ENCODE measurements at regions not wholly inside any gene's neighbourhood (a gene's known extent, or its start where the extent isn't known, plus 50 kb on each side); places are given as distances from the start of the nearest gene placed in this dataset.

DNA sequence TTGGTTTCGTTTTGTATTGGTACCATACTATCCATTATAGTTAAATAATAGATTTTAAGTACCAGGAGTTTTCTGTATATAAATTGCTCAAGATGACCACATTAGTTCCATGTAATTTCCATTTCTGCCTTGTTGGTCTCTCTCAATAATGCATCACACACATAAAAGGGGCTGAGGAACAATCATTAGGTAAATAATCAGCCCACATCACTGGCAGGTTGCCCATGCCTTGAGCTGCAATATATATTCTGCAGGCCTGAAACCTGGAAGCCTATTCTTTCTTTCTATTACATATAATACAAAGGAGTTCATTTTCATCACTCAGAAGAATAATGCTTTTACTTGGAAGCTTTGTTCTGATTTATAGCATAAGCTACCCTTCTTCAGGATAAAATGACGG is 616.1 kb upstream of the PKDCC start:
- TF ChIP-seq TAF1 (IDR thresholded peaks at IDR 0.05; ENCODE audit: low read depth, low read length): no peak
- TF ChIP-seq SPI1 (IDR thresholded peaks at IDR 0.05; ENCODE audit: low read depth, low read length): no peak
- TF ChIP-seq POLR2A (IDR thresholded peaks at IDR 0.05; ENCODE audit: low read depth, low read length): no peak
- no peak for TF ChIP-seq PAX5 (IDR thresholded peaks at IDR 0.05; ENCODE audit: insufficient read depth, low read length, severe bottlenecking)
- TF ChIP-seq POU2F2 (IDR thresholded peaks at IDR 0.05; ENCODE audit: low read depth, low read length): no peak
- no peak for TF ChIP-seq POLR2AphosphoS5 (IDR thresholded peaks at IDR 0.05; ENCODE audit: low read depth, low read length)
- no peak for DNase-seq (ENCODE audit: insufficient read length, low spot score)
- FAIRE-seq: no peak

GRCh38 chr2:41432459-41432858 is 615.4 kb upstream of the PKDCC start:
- TF ChIP-seq POU2F2 (IDR thresholded peaks at IDR 0.05; ENCODE audit: low read depth, low read length): no peak
- no peak for TF ChIP-seq POLR2A (IDR thresholded peaks at IDR 0.05; ENCODE audit: low read depth, low read length)
- no peak for TF ChIP-seq PAX5 (IDR thresholded peaks at IDR 0.05; ENCODE audit: insufficient read depth, low read length, severe bottlenecking)
- no peak for TF ChIP-seq SPI1 (IDR thresholded peaks at IDR 0.05; ENCODE audit: low read depth, low read length)
- FAIRE-seq (no peak), DNase-seq (ENCODE audit: insufficient read length, low spot score) (no peak)

GRCh38 chr2:41434991-41435390 is 612.8 kb upstream of the PKDCC start:
- DNase-seq (ENCODE audit: insufficient read length, low spot score): no peak
- no peak for FAIRE-seq
- TF ChIP-seq POLR2AphosphoS5 (IDR thresholded peaks at IDR 0.05; ENCODE audit: low read depth, low read length) (no peak), TAF1 (IDR thresholded peaks at IDR 0.05; ENCODE audit: low read depth, low read length) (no peak), SPI1 (IDR thresholded peaks at IDR 0.05; ENCODE audit: low read depth, low read length) (no peak), POU2F2 (IDR thresholded peaks at IDR 0.05; ENCODE audit: low read depth, low read length) (no peak), POLR2A (IDR thresholded peaks at IDR 0.05; ENCODE audit: low read depth, low read length) (no peak)

GRCh38 chr2:41441958-41442357 is 605.9 kb upstream of the PKDCC start:
- FAIRE-seq: no peak
- no peak for DNase-seq (ENCODE audit: insufficient read length, low spot score)

GRCh38 chr2:41445865-41446264 is 602.0 kb upstream of the PKDCC start:
- no peak for TF ChIP-seq TAF1 (IDR thresholded peaks at IDR 0.05; ENCODE audit: low read depth, low read length)
- DNase-seq (ENCODE audit: insufficient read length, low spot score) (no peak), FAIRE-seq (no peak)

More at GRCh38 chr2:41441958-41442357, 605.9 kb upstream of the PKDCC start:
- no peak for TF ChIP-seq POLR2A (IDR thresholded peaks at IDR 0.05; ENCODE audit: low read depth, low read length)
- TF ChIP-seq POU2F2 (IDR thresholded peaks at IDR 0.05; ENCODE audit: low read depth, low read length): no peak
- no peak for TF ChIP-seq TAF1 (IDR thresholded peaks at IDR 0.05; ENCODE audit: low read depth, low read length)
- no peak for TF ChIP-seq PAX5 (IDR thresholded peaks at IDR 0.05; ENCODE audit: insufficient read depth, low read length, severe bottlenecking)
- no peak for TF ChIP-seq SPI1 (IDR thresholded peaks at IDR 0.05; ENCODE audit: low read depth, low read length)
- no peak for TF ChIP-seq POLR2AphosphoS5 (IDR thresholded peaks at IDR 0.05; ENCODE audit: low read depth, low read length)

DNA sequence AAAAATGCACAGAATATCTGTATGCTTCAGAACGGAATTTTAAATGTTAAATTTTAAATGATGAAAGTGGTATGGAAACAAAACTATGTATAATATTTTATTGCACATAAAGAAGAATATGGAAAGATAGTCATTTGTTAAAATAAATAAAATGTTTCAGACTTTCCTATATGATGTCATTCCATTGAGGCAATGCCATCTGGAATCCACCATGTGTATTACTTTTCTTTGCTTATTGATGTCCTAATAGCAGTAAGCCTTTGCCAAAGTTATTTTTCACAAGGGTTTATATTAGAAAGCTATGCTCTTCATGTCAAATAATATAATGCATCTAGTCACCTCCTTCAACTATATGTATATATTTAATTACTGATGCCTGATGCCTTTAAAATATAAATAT is 601.6 kb upstream of the PKDCC start:
- FAIRE-seq: no peak
- no peak for TF ChIP-seq POU2F2 (IDR thresholded peaks at IDR 0.05; ENCODE audit: low read depth, low read length)
- TF ChIP-seq POLR2A (IDR thresholded peaks at IDR 0.05; ENCODE audit: low read depth, low read length): no peak
- TF ChIP-seq SPI1 (IDR thresholded peaks at IDR 0.05; ENCODE audit: low read depth, low read length): no peak
- TF ChIP-seq PAX5 (IDR thresholded peaks at IDR 0.05; ENCODE audit: insufficient read depth, low read length, severe bottlenecking): no peak
- TF ChIP-seq TAF1 (IDR thresholded peaks at IDR 0.05; ENCODE audit: low read depth, low read length): no peak
- TF ChIP-seq POLR2AphosphoS5 (IDR thresholded peaks at IDR 0.05; ENCODE audit: low read depth, low read length): no peak
- DNase-seq (ENCODE audit: insufficient read length, low spot score): no peak

DNA sequence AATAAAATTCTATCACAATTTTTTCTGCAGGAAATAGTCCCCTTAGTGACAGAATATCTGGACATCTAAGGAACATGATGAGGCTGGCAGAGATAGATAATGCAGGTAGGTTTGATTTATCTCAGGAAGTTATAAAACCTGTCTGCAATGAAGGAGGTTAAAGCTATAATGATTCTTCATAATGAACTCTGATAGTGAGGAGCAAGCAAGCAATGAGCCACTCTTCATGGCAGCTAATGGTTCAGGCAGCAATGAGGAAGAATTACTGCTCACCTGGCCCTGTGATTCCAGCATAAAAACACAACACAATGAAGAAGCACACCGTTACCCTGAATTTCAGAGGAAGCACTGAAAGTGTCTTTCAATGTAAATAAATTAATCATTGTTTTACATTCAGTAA is 599.6 kb upstream of the PKDCC start:
- no peak for FAIRE-seq
- no peak for DNase-seq (ENCODE audit: insufficient read length, low spot score)
- TF ChIP-seq SPI1 (IDR thresholded peaks at IDR 0.05; ENCODE audit: low read depth, low read length): no peak
- no peak for TF ChIP-seq POLR2A (IDR thresholded peaks at IDR 0.05; ENCODE audit: low read depth, low read length)
- TF ChIP-seq TAF1 (IDR thresholded peaks at IDR 0.05; ENCODE audit: low read depth, low read length): no peak
- TF ChIP-seq POLR2AphosphoS5 (IDR thresholded peaks at IDR 0.05; ENCODE audit: low read depth, low read length): no peak
- no peak for TF ChIP-seq PAX5 (IDR thresholded peaks at IDR 0.05; ENCODE audit: insufficient read depth, low read length, severe bottlenecking)
- TF ChIP-seq POU2F2 (IDR thresholded peaks at IDR 0.05; ENCODE audit: low read depth, low read length): no peak

GRCh38 chr2:41457026-41457425 is 590.8 kb upstream of the PKDCC start:
- FAIRE-seq (no peak), DNase-seq (ENCODE audit: insufficient read length, low spot score) (no peak)
- TF ChIP-seq POLR2A (IDR thresholded peaks at IDR 0.05; ENCODE audit: low read depth, low read length): no peak
- no peak for TF ChIP-seq SPI1 (IDR thresholded peaks at IDR 0.05; ENCODE audit: low read depth, low read length)
- no peak for TF ChIP-seq PAX5 (IDR thresholded peaks at IDR 0.05; ENCODE audit: insufficient read depth, low read length, severe bottlenecking)
- TF ChIP-seq TAF1 (IDR thresholded peaks at IDR 0.05; ENCODE audit: low read depth, low read length): no peak
- TF ChIP-seq POLR2AphosphoS5 (IDR thresholded peaks at IDR 0.05; ENCODE audit: low read depth, low read length): no peak
- TF ChIP-seq POU2F2 (IDR thresholded peaks at IDR 0.05; ENCODE audit: low read depth, low read length): no peak

GRCh38 chr2:41460661-41461060 is 587.2 kb upstream of the PKDCC start:
- FAIRE-seq (no peak), DNase-seq (ENCODE audit: insufficient read length, low spot score) (no peak)
- TF ChIP-seq SPI1 (IDR thresholded peaks at IDR 0.05; ENCODE audit: low read depth, low read length) (no peak), TAF1 (IDR thresholded peaks at IDR 0.05; ENCODE audit: low read depth, low read length) (no peak), POLR2A (IDR thresholded peaks at IDR 0.05; ENCODE audit: low read depth, low read length) (no peak), POLR2AphosphoS5 (IDR thresholded peaks at IDR 0.05; ENCODE audit: low read depth, low read length) (no peak), PAX5 (IDR thresholded peaks at IDR 0.05; ENCODE audit: insufficient read depth, low read length, severe bottlenecking) (no peak), POU2F2 (IDR thresholded peaks at IDR 0.05; ENCODE audit: low read depth, low read length) (no peak)

DNA sequence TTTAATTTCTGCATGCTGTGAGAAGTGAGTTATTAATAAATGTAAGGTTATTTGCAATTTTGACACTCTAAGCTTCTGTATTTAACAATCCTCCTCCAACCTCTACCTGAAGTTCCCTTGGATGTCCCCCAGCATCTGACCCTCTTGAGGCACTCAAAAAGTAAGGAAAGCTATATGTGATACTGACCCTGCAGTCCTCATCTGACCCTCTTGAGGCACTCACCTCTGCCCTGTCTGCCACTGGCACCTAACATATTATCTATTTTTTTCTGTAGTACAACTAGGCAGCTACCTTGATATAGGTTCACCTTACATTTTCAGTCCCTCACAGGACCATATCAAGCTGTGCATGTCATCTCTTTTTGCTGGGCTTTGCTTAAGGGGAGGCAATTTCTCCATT is 583.4 kb upstream of the PKDCC start:
- TF ChIP-seq SPI1 (IDR thresholded peaks at IDR 0.05; ENCODE audit: low read depth, low read length) (no peak), POLR2A (IDR thresholded peaks at IDR 0.05; ENCODE audit: low read depth, low read length) (no peak), TAF1 (IDR thresholded peaks at IDR 0.05; ENCODE audit: low read depth, low read length) (no peak), POLR2AphosphoS5 (IDR thresholded peaks at IDR 0.05; ENCODE audit: low read depth, low read length) (no peak), PAX5 (IDR thresholded peaks at IDR 0.05; ENCODE audit: insufficient read depth, low read length, severe bottlenecking) (no peak), POU2F2 (IDR thresholded peaks at IDR 0.05; ENCODE audit: low read depth, low read length) (no peak)
- FAIRE-seq (no peak), DNase-seq (ENCODE audit: insufficient read length, low spot score) (no peak)
